CD4-positive, alpha-beta T cell (primary cell): ENCODE measurements at regions not wholly inside any gene's neighbourhood (a gene's known extent, or its start where the extent isn't known, plus 50 kb on each side); places are given as distances from the start of the nearest gene placed in this dataset.

Experiments
- ATAC-seq: fragments of 200-7000 bp; cut with Tn5 transposase; one replicate; pipeline ENCODE4 v1.10.0; 2022; ENCODE audit warnings: mild to moderate bottlenecking; ENCODE audit not compliant: poor library complexity
- CTCF ChIA-PET: fragments of 350-600 bp; sonication (Branson Sonifier 250); formaldehyde crosslinking; loops from one replicate; lab custom pipeline; 2021; ENCODE audit warnings: antibody characterized with exemption, inconsistent platforms; lab: Charles Lee
- POLR2A ChIA-PET: fragments of 350-600 bp; sonication (Branson Sonifier 250); formaldehyde crosslinking; loops from one replicate; lab custom pipeline; 2021; ENCODE audit warnings: antibody characterized with exemption, inconsistent platforms; lab: Charles Lee
- DNase-seq, 14 experiments: peaks; one replicate each; pipeline ENCODE4 v3.0.0-alpha.2; 2013 to 2020; ENCODE audit warnings: mixed read lengths in 2 of 14
- H3K27ac ChIP-seq, 2 donors: one replicate each; pipeline versions ENCODE4 v1.5.1 to v1.7.0; 2013; ENCODE audit warnings: low read length in 2 of 2, low read depth in 1 of 2, mild to moderate bottlenecking in 1 of 2
- H3K27me3 ChIP-seq, 2 experiments: 1 replicate in 1 of 2; 2 replicates in 1 of 2; pipeline versions ENCODE4 v1.6.1 to v1.7.0; 2013; ENCODE audit warnings: low read length in 2 of 2, control low read depth in 1 of 2, mild to moderate bottlenecking in 1 of 2, moderate library complexity in 1 of 2; ENCODE audit not compliant: insufficient read depth in 2 of 2, control insufficient read depth in 1 of 2
- H3K36me3 ChIP-seq: one replicate; pipeline ENCODE4 v1.6.1; 2013; ENCODE audit warnings: low read length, control low read depth; ENCODE audit not compliant: insufficient read depth
- H3K4me1 ChIP-seq: one replicate; pipeline ENCODE4 v1.6.1; 2013; ENCODE audit warnings: low read length, control low read depth; ENCODE audit not compliant: insufficient read depth
- H3K4me3 ChIP-seq: one replicate; pipeline ENCODE4 v1.5.1; 2013; ENCODE audit warnings: mild to moderate bottlenecking, low read length, moderate library complexity
- H3K9me3 ChIP-seq, 2 experiments: 1 replicate in 1 of 2; 2 replicates in 1 of 2; pipeline versions ENCODE4 v1.6.1 to v1.7.0; 2013; ENCODE audit warnings: low read length in 2 of 2, mild to moderate bottlenecking in 2 of 2, control low read depth in 1 of 2, moderate library complexity in 1 of 2; ENCODE audit not compliant: control insufficient read depth in 1 of 2, insufficient read depth in 1 of 2
- H3K27ac Mint-ChIP-seq: one replicate; pipeline ENCODE4 v1.8.0; 2020; ENCODE audit warnings: mixed read lengths
- H3K27me3 Mint-ChIP-seq: one replicate; pipeline ENCODE4 v1.8.0; 2021; ENCODE audit warnings: mixed read lengths
- H3K36me3 Mint-ChIP-seq: one replicate; pipeline ENCODE4 v1.8.0; 2021; ENCODE audit warnings: low read depth, mixed read lengths
- H3K4me1 Mint-ChIP-seq: one replicate; pipeline ENCODE4 v1.8.0; 2021; ENCODE audit warnings: low read depth, mixed read lengths
- H3K4me3 Mint-ChIP-seq: one replicate; pipeline ENCODE4 v1.8.0; 2020; ENCODE audit warnings: mild to moderate bottlenecking, mixed read lengths
- H3K9me3 Mint-ChIP-seq: one replicate; pipeline ENCODE4 v1.8.0; 2020; ENCODE audit warnings: mixed read lengths
- CTCF ChIP-seq: fragments of 200-600 bp; IDR thresholded peaks from one replicate; pipeline ENCODE4 v1.8.0; 2022; ENCODE audit warnings: antibody characterized with exemption, mild to moderate bottlenecking
- intact Hi-C, 2 experiments: fragments of 100-400 bp; cut with DNase I in 1 of 2; cut with micrococcal nuclease in 1 of 2; formaldehyde crosslinking; loops; one replicate each; pipeline versions ENCODE4 v1.15.1 to v1.9.0; 2023 to 2025; cut with DNase I, micrococcal nuclease

- intact Hi-C loops, result no loop called here
- POLR2A ChIA-PET, result no interaction called here
- Histone ChIP-seq H3K4me3 (no peak overlapping the region), H3K4me1 (no peaks in the 10 kb centered on the region), H3K27me3 (no peaks in the 10 kb centered on the region), H3K36me3 (no peaks in the 10 kb centered on the region), H3K27ac (no peak overlapping the region), H3K9me3 (no peaks in the 10 kb centered on the region)
- Mint-ChIP-seq H3K36me3 (no peaks in the 10 kb centered on the region), H3K4me3 (no peak overlapping the region), H3K27ac (no peak overlapping the region), H3K27me3 (peaks cover 10% of the 10 kb centered on the region), H3K9me3 (no peaks in the 10 kb centered on the region), H3K4me1 (no peaks in the 10 kb centered on the region)
- CTCF ChIA-PET, result no interaction called here
- DNase-seq (no peak), ATAC-seq (no peak)
- no peak for TF ChIP-seq CTCF
These were observed 179.0 kb upstream of the MMS22L start for GRCh38 chr6:97462031-97462430.

DNA sequence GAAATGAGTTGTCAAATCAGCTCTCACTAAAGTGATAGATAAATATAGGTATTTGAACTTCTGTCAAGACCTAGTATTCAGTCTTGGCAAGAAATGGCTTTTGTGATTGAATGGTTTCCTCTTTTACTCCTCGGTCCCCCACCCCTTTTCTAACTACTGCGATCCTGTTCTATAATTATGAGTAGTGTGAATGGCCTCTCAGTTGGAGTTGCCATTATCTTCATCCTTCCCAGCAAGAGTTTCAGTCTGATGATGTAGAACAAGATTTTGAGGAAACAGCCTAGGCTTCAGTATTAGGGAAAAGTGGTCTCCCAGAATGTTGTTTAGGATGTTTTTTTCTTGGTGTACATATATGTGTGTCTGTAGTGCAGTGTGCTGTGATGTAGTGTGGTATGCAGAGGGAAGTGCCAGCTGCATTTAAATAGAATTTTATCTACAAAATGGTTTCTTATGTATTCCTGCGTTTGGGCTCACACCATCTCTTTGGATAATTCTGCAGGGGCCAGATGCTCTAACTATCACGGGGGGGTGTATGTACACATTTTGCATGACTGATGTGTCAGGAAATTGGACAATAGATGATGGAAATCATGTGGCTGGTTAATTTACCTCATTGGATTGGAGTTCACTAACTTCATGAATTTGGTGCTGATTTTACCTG, 180.1 kb upstream of the MMS22L start:
- Mint-ChIP-seq H3K4me1 (no peaks in the 10 kb centered on the region), H3K27me3 (peaks cover 10% of the 10 kb centered on the region), H3K36me3 (no peaks in the 10 kb centered on the region), H3K9me3 (no peaks in the 10 kb centered on the region), H3K4me3 (no peak overlapping the region), H3K27ac (no peak overlapping the region)
- Histone ChIP-seq H3K36me3 (no peaks in the 10 kb centered on the region), H3K4me3 (no peak overlapping the region), H3K9me3 (no peaks in the 10 kb centered on the region), H3K4me1 (no peaks in the 10 kb centered on the region), H3K27me3 (no peaks in the 10 kb centered on the region), H3K27ac (no peak overlapping the region)
- DNase-seq, result no peak
- intact Hi-C loops, result no loop called here
- no peak for ATAC-seq
- CTCF ChIA-PET, result no interaction called here
- TF ChIP-seq CTCF, result no peak
- POLR2A ChIA-PET, result no interaction called here

DNA sequence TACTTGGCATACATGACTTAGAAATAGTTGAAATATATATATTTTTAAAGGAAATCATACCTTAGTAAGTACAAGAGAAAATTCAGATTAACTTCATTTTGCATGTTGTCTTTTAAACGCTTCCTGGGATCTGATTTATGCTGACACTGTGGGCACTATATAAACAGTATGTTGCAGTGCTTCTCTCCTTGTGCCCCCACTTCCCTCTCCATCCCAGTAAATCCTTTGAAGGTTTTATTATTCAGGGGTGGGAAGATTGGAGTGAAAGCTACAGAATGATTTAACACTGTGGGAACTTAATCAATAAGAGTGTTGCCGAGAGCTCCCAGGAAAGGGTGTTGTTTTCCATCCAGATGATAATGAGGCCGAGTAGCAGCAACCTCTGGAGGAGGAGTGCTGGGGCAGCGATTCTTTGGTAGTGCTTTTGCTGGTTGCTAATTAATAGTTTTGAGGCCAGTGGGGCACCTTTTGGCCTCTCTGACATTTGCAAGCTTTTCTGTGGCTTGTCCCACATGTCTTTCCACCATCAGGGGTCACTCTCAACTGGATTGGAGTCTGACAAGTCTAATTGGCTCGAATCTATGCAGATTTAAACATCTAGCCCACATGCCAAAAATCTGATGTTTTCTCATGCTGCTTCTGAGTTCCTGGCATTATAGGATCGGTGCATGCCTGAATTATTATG, 183.0 kb upstream of the MMS22L start:
- H3K36me3 Mint-ChIP-seq, result no peaks in the 10 kb centered on the region
- ATAC-seq, result no peak
- H3K4me1 ChIP-seq, result no peaks in the 10 kb centered on the region

More for the DNA sequence above, 183.0 kb upstream of the MMS22L start:
- Histone ChIP-seq H3K4me3 (no peak overlapping the region), H3K36me3 (no peaks in the 10 kb centered on the region), H3K27me3 (no peaks in the 10 kb centered on the region), H3K27ac (no peak overlapping the region), H3K9me3 (no peaks in the 10 kb centered on the region)
- no peak overlapping the region for H3K4me3 Mint-ChIP-seq
- no peak for DNase-seq
- peaks cover 14% of the 10 kb centered on the region for H3K27me3 Mint-ChIP-seq
- no peak overlapping the region for H3K27ac Mint-ChIP-seq
- no peaks in the 10 kb centered on the region for H3K9me3 Mint-ChIP-seq
- CTCF ChIA-PET, result no interaction called here
- POLR2A ChIA-PET, result no interaction called here
- H3K4me1 Mint-ChIP-seq, result no peaks in the 10 kb centered on the region
- intact Hi-C loops, result no loop called here
- TF ChIP-seq CTCF, result no peak
